ENCODE measurements at regions not wholly inside any gene's neighbourhood (a gene's known extent, or its start where the extent isn't known, plus 50 kb on each side); places are given as distances from the start of the nearest gene placed in this dataset.
A peak's percentile ranks its signal among the peaks of the same experiment; 100 is the strongest.

DNA sequence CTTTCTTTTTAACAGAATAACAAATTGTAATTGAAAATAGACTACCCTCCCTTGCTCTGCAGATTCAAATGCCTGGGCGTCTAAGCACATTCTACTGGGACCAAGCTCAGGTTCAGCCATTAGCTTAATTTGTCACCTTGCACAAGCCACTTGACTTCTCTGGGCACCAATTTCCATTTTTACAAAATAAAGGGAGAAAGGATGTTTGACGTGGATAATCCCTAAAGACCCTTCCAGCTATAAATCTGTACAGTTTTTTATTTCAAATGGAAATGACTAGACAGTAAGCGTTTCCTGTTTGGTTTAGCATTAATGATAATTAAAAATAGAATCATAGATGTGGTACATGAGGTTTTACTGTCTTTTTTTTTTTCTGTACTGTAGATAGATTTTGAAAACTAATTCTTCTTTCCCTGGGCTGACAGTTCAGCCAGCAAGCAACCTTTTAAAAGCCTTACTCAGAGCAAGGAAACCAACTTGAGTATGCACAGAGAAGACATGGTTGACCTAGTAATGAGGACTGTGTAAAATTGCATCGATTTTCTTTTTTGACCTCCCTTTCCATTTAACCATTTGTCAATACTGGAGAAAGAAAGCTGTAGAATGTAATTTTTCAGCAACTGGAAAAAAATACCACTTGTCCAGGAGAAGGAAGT, 1329.5 kb upstream of the CDH8 start:
- Histone ChIP-seq H3K9me2 (replicated peaks; ENCODE audit: control insufficient read depth, low read length) (no peaks in the 10 kb centered on the region), H3K4me3 (ENCODE audit: low read length) (no peak overlapping the region), H3K79me2 (ENCODE audit: control insufficient read depth, low read length) (no peaks in the 10 kb centered on the region), H3F3A (ENCODE audit: control insufficient read depth, insufficient read depth) (no peaks in the 10 kb centered on the region), H3K27ac (ENCODE audit: low read depth, low read length) (no peak overlapping the region), H4K20me1 (ENCODE audit: control insufficient read depth, insufficient read depth, low read depth, low read length) (no peaks in the 10 kb centered on the region), H3K4me1 (ENCODE audit: control insufficient read depth, low read length) (no peaks in the 10 kb centered on the region), H3K27me3 (ENCODE audit: control insufficient read depth, low read length) (no peaks in the 10 kb centered on the region), H3K9me3 (ENCODE audit: control insufficient read depth, insufficient read depth, low read length) (no peaks in the 10 kb centered on the region), H3K36me3 (ENCODE audit: control insufficient read depth, low read length) (no peaks in the 10 kb centered on the region), H3K4me2 (ENCODE audit: low read length) (no peak overlapping the region)
- TF ChIP-seq EZH2phosphoT487 (IDR thresholded peaks at IDR 0.05; ENCODE audit: borderline replicate concordance, low read length): no peak
- TF ChIP-seq, protein P1, sequence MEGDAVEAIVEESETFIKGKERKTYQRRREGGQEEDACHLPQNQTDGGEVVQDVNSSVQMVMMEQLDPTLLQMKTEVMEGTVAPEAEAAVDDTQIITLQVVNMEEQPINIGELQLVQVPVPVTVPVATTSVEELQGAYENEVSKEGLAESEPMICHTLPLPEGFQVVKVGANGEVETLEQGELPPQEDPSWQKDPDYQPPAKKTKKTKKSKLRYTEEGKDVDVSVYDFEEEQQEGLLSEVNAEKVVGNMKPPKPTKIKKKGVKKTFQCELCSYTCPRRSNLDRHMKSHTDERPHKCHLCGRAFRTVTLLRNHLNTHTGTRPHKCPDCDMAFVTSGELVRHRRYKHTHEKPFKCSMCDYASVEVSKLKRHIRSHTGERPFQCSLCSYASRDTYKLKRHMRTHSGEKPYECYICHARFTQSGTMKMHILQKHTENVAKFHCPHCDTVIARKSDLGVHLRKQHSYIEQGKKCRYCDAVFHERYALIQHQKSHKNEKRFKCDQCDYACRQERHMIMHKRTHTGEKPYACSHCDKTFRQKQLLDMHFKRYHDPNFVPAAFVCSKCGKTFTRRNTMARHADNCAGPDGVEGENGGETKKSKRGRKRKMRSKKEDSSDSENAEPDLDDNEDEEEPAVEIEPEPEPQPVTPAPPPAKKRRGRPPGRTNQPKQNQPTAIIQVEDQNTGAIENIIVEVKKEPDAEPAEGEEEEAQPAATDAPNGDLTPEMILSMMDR (IDR thresholded peaks at IDR 0.05; ENCODE audit: low read depth, low read length, poor library complexity, severe bottlenecking): no peak

DNA sequence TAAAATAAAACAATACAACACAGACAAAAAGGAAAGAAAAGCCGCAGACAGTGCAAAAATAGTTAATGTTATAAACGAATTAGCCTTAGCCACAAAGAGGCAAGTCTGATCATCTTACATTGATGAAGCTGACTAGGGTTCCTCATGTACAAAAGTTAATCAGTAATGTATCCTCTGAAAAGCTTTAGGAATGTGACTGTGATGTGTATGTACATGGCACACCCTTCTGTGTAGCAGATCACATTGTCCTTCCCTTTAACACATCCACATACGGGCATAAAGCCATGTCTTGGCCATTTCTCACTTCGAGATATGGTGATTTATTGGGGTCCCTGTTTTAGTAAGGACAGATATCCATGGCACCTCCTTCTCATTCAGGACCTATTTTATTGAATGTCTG, 1327.5 kb upstream of the CDH8 start:
- H4K20me1 ChIP-seq (ENCODE audit: control insufficient read depth, insufficient read depth, low read depth, low read length): no peaks in the 10 kb centered on the region
- no peak overlapping the region for H3K27ac ChIP-seq (ENCODE audit: low read depth, low read length)
- no peaks in the 10 kb centered on the region for H3K36me3 ChIP-seq (ENCODE audit: control insufficient read depth, low read length)
- no peaks in the 10 kb centered on the region for H3K9me3 ChIP-seq (ENCODE audit: control insufficient read depth, insufficient read depth, low read length)
- no peak overlapping the region for H3K4me3 ChIP-seq (ENCODE audit: low read length)
- no peaks in the 10 kb centered on the region for H3K79me2 ChIP-seq (ENCODE audit: control insufficient read depth, low read length)
- H3K4me1 ChIP-seq (ENCODE audit: control insufficient read depth, low read length): no peaks in the 10 kb centered on the region
- no peaks in the 10 kb centered on the region for H3K27me3 ChIP-seq (ENCODE audit: control insufficient read depth, low read length)
- H3F3A ChIP-seq (ENCODE audit: control insufficient read depth, insufficient read depth): no peaks in the 10 kb centered on the region
- no peak for TF ChIP-seq EZH2phosphoT487 (IDR thresholded peaks at IDR 0.05; ENCODE audit: borderline replicate concordance, low read length)
- TF ChIP-seq, protein P1 (IDR thresholded peaks at IDR 0.05; ENCODE audit: low read depth, low read length, poor library complexity, severe bottlenecking): no peak
- no peaks in the 10 kb centered on the region for H3K9me2 ChIP-seq (replicated peaks; ENCODE audit: control insufficient read depth, low read length)
- no peak overlapping the region for H3K4me2 ChIP-seq (ENCODE audit: low read length)

DNA sequence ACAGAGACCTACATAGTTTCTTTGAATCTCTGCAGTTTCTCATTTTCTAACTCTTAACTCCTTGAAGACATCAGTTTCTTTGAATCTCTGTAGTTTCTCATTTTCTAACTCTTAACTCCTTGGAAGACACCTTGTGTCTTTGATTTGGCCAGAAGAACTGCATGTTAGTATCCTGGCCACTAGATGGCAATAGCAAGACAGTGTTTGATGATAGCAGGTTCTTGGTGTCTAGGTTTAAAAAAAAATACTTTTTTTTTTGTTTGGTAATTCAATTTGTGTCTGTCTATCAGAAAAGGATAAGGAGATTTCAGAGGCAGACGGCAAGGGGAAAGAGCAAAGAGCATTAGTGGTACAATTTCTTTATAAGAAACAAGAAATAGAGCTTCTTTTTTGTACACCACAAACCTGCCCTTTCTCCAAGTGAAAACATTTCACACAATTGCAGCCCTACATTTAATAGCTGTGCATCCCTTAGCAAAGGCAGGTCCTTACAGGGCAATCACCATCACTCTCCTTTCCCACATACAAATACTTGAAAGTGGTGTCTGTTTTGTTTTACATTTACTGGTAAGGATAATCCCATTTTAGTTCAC, 1324.9 kb upstream of the CDH8 start:
- no peak for TF ChIP-seq EZH2phosphoT487 (IDR thresholded peaks at IDR 0.05; ENCODE audit: borderline replicate concordance, low read length)
- TF ChIP-seq, protein P1 (IDR thresholded peaks at IDR 0.05; ENCODE audit: low read depth, low read length, poor library complexity, severe bottlenecking): peak; percentile 80

More for the DNA sequence above, 1324.9 kb upstream of the CDH8 start:
- Histone ChIP-seq H3K27ac (ENCODE audit: low read depth, low read length) (no peak overlapping the region), H4K20me1 (ENCODE audit: control insufficient read depth, insufficient read depth, low read depth, low read length) (no peaks in the 10 kb centered on the region), H3K4me1 (ENCODE audit: control insufficient read depth, low read length) (no peaks in the 10 kb centered on the region), H3K79me2 (ENCODE audit: control insufficient read depth, low read length) (no peaks in the 10 kb centered on the region), H3K9me3 (ENCODE audit: control insufficient read depth, insufficient read depth, low read length) (no peaks in the 10 kb centered on the region), H3K9me2 (replicated peaks; ENCODE audit: control insufficient read depth, low read length) (no peaks in the 10 kb centered on the region), H3F3A (ENCODE audit: control insufficient read depth, insufficient read depth) (no peaks in the 10 kb centered on the region), H3K36me3 (ENCODE audit: control insufficient read depth, low read length) (no peaks in the 10 kb centered on the region), H3K27me3 (ENCODE audit: control insufficient read depth, low read length) (no peaks in the 10 kb centered on the region), H3K4me3 (ENCODE audit: low read length) (no peak overlapping the region), H3K4me2 (ENCODE audit: low read length) (no peak overlapping the region)

All from DOHH2 (cell line).